Fibroblast of skin of abdomen (primary cell): ENCODE measurements at regions not wholly inside any gene's neighbourhood (a gene's known extent, or its start where the extent isn't known, plus 50 kb on each side); places are given as distances from the start of the nearest gene placed in this dataset.
"Not testable (repeated sequence)": the region's sequence is repeated elsewhere in the genome, so short reads cannot be mapped to it uniquely, and the experiment has no call there.

Experiments
- DNase-seq: peaks from one replicate; pipeline ENCODE4 v3.0.0-alpha.2; 2013

DNA sequence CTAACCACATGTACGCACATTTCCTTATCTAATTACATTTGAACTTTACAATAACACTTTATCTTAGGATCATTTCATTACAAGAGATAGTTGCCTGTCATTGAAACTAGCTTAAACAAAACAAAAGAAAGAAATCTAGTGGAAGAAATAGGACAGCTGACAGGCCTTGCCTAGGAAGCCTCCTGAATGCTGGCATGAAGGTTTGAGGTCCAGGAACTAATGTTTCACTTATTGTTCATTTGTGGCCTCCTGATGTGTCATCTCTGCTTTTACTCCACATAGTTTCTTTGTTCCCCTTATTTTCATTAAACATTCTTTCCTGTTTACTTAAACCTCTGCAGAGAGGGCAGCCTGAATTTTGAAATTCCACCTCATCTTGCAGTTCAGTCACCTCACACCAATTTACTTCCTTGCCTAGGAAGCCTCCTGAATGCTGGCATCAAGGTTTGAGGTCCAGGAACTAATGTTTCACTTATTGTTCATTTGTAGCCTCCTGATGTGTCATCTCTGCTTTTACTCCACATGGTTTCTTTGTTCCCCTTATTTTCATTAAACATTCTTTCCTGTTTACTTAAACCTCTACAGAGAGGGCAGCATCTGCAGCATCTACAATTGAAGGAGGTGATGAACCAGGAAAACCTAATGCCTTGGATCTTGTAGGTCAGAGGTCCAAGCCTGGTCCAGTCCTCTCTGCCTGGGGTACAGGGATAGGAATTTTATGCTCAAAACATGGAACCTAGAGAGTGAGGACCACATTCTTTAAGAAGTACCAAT lies 319.2 kb downstream of the SPATA31A1 start:
- DNase-seq, result not testable (repeated sequence)

DNA sequence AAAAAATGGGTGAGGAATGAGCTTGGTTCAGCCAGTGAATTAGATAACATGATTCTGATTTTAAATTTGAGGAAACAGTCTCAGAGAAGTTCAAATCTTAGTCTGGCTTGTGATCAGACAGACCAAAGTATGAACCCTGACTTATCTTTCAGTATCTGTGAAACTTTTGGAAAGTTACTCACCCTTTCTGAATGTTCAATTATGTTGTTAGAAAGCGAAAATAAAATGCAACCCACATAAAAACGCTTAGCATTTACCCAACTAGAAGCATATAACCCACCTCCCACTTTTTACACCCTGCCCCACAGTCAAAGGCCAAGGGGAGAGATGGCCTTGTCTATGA lies 319.7 kb downstream of the SPATA31A1 start:
- DNase-seq, result not testable (repeated sequence)

DNA sequence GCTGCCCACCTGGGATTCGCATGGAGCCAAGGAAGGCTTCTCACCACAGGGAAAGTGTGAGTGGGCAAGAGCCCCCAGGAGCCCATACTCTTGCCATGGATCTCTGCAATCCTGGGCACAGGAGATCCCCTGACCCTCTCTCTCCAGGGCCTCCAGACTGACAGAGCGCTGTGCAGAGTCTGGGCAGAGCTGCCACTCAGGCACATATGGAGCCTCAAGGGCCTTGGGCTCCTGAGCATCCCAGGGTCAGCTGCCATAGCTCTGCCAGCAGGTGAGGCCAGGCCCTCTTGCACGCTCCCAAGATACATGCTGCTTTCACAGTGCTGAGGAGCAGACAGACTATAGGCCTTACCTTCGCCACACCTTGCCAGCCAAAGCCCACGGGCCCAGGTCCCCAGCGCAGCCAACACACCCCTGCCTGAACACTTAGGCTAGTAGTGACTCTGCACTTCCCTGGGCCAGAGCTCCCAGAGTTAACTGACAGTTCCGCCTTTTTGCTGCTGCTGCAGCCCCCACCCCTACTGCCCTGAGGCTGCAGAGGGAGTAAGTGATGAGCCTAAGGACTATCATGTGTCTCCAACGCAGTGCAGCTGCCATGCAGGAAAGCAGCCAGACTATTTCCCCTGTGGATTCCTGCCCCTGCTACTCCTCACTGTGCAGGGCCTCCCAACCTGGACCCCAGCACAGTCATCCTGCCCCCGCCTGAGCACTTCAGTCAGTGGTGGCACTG lies 323.2 kb downstream of the SPATA31A1 start:
- DNase-seq, result not testable (repeated sequence)

DNA sequence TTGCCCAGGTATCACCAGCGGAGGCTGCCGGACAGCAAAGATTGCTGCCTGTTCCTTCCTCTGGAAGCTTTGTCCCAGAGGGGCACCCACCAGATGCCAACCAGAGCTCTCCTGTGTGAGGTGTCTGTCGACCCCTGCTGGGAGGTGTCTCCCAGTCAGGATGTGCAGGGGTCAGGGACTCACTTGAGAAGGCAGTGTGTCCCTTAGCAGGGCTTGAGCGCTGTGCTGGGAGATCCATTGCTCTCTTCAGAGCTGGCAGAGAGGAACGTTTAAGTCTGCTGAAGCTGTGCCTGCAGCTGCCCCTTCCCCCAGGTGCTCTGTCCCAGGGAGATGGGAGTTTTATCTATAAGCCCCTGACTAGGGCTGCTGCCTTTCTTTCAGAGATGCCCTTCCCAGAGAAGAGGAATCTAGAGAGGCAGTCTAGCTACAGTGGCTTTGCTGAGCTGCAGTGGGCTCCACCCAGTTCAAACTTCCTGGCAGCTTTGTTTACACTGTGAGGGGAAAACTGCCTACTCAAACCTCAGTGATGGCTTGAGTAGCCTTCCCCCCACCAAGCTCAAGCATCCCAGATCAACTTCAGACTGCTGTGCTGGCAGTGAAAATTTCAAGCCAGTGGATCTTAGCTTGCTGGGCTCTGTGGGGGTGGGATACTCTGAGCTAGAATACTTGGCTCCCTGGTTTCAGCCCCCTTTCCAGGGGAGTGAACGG lies 325.4 kb downstream of the SPATA31A1 start:
- DNase-seq, result not testable (repeated sequence)

DNA sequence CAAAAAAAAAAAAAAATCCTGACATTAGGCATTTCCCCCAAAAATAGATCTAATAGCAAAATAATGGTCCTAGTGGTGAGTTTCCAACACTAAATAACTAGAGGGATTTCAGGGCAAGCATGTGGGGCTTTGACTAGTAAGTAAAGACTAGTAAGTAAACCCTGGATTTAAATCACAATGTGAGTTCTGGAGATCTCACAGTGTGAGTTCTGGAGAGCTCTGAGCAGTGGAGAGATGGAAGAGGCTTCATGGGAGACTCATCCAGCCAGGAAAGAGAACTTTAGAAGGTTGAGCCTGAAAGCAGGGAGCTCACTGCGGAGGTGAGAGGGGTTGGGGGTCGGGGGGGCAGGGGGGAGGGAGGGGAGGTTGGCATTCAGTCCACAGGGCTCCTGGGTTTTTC lies 373.4 kb downstream of the SPATA31A1 start:
- not testable (repeated sequence) for DNase-seq

DNA sequence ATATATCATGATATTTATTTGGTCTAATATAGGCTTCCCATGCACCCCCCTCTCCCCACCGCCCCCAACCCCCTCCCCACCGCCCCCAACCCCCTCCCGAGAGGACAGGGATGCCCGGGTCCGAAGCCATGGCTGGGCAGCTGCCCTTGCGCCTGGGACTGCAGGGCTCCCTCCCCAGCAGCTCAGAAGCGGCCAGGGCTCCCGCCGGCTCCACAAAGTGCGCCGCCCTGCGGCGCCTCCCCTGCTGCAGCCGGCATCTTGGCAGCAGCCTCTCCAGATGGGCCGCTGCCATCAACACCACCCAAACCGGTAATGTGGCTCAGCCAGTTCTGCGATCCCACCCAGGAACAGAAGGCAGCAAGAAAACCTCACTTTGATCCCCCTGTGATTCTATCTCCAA lies 389.4 kb downstream of the SPATA31A1 start:
- not testable (repeated sequence) for DNase-seq

DNA sequence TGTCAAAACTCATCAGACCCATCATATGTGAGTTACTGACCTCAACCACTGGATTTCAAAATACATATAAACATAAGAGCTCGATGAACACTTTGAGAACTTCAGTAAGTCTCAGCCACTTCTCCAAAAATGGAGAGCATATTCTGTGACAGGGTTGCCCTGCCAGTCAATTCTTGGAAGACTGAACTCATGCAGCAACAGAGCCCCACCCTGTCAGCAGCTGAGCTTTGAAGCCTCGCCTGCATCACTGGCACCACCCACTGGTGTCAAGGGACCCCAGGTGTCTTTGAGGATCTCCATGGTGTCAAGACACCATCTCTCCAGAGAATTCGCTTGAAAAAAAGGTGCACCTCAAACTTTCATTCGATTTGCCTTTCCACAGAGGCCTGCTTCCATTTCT lies 420.1 kb downstream of the SPATA31A1 start:
- not testable (repeated sequence) for DNase-seq

DNA sequence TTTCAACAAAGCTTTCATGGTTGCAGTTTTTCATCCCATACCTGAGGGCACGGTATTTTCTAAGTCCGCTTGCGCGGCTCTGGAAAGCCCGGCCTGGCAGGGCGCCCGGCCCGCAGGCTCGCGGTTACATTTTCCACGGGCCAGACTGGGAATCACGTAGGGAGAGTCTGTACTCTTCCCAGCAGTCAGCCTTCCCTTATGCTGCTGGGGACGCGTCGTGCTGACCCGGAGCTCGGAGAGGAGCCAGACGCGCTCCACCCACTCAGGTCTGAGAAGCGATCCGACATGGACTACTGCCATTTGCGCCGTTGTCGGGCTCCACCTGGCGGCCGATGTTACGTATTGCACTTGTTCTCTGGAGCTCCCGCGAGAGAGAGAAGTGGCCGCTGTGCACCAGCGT lies 435.9 kb downstream of the SPATA31A1 start:
- DNase-seq, result not testable (repeated sequence)

DNA sequence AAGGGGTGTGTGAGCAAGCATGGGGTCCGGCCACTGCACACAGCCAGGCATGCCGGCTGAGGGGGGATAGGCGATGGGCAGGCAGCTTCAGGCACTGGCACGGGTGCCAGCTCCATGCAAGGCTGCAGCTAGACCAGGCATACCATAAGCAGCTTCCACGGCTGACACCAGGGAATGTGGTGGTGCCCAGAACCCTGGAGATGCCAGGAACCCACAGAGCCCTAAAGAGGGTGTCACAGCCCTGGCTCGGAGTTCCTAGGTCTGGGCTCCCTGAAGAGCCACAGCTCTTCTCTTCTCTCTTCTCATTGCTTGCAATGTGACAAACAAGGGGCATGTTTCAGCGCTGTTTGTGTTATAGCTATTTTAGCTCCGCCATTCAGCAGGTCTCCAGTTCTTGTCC lies 442.5 kb downstream of the SPATA31A1 start:
- DNase-seq, result not testable (repeated sequence)

DNA sequence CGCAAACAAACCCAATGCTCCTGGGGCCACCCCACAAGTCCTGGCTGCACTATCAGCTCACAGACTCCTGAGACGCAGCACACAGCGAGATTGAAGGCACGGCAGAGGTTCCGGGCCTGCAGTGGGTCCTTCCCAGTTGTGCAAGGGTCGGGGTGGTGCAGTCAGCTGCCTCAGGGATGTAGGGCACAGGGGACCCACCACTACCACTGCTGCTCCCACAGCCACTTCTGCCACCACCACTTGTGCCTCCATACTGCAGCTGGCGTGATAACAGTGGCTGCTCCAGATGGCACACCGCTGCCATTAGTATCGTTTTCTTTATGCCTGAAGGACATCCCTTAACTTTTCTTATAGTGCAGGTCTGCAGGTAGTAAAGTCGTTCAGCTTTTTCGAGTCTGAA lies 443.8 kb downstream of the SPATA31A1 start:
- peak; percentile 0 for DNase-seq

DNA sequence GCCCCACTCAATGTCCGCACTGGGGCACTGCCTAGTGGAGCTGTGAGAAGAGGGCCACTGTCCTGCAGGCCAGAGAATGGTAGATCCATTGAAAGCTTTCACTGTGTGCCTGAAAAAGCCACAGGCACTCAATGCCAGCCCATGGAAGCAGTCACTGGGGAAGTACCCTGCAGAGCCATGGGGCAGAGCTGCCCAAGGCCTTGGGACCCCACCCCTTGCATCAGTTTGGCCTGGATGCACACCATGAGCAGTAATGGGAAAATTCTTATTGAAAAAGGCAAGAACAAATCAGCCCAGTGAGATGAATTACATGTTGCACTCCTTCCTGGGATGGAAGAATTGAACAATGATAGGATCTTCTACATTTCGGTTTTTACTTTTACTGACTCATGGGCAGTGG lies 447.1 kb downstream of the SPATA31A1 start:
- not testable (repeated sequence) for DNase-seq

DNA sequence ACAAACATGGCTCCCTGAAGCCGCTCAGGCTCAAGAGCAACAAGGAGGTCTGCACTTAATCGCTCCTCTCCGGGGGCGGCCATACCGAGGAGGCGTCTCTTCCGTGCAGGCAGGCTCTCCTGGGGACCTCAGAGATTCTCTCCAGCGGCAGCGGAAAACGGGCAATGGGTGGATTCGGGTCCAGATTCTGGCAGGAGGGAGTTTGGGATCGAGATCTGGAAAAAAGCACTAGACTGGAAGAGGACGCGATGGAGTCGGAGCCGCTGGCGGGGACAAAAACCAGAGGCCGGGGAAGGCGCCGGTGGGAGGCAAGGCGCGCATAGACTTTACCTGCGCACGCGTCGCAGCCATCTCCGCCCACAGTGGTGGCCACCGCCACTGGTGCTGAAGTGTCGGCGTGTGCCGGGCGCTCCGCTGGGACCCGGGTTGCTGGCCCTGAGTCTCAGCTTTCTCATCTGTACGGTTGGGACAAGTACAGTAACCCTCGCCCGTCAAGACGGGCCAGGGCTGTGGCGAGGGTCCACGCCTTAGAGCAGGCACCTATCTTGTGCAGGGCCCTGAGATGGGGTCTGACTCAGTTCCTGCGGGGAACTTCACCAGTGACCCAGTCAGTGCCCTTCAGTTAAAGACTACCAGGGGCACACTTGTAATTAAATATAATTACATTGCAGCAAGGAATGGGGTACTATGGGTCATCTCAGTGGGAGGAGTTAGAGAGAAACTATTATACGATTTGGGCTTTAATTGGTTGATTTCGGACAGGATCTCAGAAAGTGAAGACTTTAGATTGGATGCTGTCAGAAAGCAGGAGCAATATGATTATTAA lies 454.1 kb downstream of the SPATA31A1 start:
- DNase-seq, result peak; percentile 44

DNA sequence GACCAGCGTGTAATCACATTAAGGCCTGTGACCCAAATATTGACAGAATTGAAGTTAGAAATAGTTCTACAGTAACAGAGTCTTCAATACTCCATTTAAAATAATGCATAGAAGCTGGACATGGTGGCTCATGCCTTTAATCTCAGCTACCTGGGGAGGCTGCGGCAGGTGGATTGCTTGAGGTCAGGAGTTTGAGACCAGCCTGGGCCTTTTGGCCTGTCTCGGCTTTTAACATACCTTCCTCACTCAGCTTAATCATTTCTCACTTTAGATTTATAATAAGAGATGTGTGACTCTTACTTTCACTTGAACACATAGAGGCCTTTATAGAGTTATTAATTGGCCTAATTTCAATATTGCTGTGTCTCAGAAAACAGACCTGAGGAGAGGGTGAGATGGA lies 454.9 kb downstream of the SPATA31A1 start:
- DNase-seq, result not testable (repeated sequence)

DNA sequence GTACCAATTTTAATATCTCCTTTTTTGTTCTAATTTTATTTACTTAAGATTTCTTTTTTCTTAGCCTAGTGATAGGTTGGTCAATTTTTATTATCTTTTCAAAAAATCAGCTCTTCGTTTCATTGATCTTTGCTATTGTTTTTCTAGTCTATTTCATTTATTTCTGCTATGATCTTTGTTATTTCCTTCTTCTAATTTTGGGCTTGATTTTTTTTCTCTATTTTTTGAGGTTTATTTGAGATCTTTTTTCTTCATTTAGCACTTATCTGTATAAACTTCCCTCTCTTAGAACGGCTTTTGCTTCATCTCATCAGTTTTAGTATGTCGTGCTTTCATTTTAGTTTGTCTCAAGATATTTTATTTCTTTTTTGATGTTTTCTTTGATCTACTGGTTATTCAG lies 456.1 kb downstream of the SPATA31A1 start:
- not testable (repeated sequence) for DNase-seq

DNA sequence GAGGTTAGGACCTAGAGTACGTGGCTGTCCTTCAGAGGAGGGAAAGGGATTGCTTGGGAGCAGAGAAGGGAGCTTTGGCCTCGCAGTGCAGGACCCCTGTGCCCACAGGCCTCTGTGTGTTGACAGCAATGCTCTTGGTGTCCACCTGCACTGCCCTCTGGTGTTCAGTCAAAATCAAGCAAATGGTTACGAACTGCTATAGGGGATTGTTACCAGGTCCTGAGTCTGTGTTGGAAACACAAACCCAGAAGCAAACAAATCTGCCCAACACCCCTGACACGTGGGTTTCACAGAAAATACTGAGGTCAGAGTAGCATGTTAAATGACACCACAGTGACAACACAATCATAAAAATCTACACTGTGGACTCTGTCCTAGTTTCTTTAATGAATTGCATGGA lies 473.0 kb downstream of the SPATA31A1 start:
- not testable (repeated sequence) for DNase-seq
